Iris pigment epithelial cell (primary cell): ENCODE measurements at regions not wholly inside any gene's neighbourhood (a gene's known extent, or its start where the extent isn't known, plus 50 kb on each side); places are given as distances from the start of the nearest gene placed in this dataset.
"Not testable (repeated sequence)": the region's sequence is repeated elsewhere in the genome, so short reads cannot be mapped to it uniquely, and the experiment has no call there.

Experiments used
- DNase-seq: peaks from one replicate; pipeline ENCODE4 v3.0.0-alpha.2; 2011; ENCODE audit warnings: low read depth

DNA sequence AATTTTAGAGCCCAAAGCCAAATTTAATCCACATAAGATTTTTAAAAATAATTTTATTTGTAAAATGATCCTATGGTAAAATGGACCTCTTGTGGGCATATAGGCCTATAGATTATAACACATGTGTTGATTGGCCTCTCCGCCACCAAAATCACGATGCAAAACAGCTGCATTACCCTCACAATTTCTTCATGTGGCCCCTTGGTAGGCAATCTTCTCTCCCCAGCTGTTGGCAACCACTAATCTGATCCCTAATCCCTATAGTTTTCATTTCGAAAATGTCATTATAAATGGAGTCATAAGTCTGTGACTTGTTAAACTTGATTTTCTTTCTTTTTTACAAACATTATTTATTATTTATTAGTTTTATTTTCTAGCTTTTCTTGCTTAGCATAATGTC lies 263.9 kb upstream of the SULF2 start:
- no peak for DNase-seq

DNA sequence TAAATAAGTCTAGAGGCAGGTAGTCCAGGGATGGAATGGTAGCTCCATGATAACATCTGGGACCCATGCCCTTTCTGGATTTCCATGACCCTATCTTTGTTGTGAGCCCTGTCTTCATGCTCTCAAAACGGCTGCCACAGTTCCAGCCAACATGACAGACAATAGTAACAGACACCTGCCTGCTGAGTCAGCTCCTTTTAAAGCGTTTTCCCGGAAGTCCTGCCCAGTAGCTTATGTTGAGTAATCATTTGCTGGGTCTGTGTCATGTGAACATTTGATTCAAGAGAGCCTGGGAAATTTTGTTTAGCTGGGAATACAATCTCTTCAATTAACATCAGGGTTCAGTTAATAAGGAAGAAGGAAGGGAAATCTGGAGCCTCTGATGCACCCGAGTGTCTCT lies 262.2 kb upstream of the SULF2 start:
- no peak for DNase-seq

DNA sequence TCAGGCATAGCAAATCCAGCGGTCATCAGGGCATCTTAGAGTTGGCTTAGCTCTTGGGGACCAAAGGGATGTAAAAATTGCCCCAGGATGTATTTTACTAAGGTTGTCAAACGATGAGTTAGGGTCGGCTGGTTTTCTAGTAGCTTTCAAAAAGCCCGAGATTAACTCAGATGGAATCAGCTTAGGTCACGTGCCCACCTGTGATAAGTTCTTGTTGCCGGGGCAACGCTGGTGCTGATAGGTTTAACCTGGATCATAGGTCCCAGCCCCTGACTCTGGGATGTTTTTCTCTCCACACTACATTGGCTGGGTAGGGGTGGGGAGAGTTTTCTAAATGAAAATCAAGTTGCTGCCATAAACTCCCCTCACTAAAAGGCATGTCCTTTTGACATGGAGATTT lies 257.3 kb upstream of the SULF2 start:
- DNase-seq: no peak

DNA sequence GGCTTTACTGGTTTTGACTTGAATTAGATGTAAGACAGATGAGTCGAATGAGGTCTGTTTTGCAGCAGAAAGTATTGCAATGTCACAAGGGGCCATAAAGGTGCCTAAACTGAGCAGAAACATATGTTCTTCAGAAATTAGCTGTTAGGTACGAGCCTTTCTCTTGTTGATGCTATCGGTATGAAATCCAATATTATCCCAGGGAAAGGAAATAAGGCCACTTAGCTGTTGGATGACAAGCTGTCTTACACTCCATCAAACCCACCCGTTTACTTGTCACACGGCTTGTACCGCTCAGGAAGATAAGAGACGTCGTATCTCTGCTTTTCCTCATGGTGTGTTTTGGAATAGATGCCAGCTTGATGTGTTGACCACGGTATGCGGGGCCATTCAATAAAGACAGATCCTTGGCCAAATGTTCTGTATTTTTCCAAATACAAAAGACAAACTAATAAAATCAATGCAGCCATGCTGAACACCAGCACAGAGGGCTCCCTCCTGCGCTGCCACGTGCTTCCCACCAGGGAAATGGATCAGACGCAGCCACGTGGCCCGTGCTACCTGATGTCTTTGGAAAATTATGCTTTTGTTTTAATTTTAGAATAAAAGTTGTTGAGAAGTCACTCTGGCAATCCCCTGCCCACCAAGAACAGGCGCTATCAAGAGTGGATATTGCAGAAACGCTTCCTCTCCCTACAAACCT lies 255.9 kb upstream of the SULF2 start:
- DNase-seq: no peak

DNA sequence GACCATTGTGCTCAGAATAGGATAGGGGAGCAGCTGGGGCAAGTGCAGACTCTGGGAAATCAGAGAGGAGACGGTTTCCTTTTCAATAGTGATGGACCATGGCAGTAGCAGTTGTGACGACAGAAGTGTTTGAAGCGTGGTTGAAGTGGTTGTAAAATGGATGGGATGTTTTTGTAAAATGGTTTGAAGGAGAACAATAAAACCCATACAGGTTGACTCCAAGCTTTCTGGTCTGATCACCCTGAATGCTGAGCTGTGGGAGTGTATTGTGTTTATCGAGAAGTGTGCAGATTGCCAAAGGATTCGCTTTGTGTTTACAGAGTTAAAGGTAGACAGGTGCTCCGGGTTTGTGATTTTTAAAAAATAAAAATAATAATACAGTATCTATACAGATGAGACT lies 255.2 kb upstream of the SULF2 start:
- no peak for DNase-seq

DNA sequence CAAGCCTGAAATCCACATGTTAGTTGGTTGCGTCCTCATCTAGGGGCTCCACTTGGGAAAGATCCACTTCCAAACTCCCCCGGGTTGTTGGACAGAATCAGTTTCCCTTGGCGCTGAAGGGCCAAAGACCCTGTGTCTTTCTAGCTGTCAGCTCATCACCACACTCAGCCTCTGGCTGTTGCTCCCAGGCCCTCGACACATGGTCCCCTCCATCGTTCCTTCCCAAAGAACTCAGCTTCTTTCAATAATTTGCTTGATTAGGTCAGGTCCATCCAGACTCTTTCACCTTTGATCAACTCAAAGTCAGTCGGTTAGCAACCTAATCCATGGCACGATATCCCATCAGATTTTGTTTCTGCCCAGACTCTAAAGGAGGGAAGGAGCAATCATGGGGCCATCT lies 254.8 kb upstream of the SULF2 start:
- DNase-seq: no peak

DNA sequence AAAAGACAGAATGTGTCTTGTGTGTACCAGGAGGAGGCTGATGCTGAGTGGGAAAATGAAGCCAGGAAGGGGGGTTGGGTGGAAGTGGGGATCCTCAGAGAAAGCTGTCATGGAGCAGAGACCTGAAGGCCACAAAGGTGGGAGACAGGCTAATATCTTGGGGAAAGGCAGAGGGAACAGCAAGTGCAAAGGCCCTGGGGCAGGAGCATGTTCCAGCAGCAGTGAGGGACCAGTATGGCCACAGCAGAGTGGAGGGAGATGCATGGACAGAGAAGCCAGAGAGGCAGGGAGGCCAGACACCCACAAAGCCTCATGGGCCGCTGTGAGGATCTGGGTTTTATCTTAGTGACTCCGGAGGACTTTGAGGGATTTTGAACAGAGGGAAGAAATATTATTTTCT lies 254.2 kb upstream of the SULF2 start:
- DNase-seq: no peak

DNA sequence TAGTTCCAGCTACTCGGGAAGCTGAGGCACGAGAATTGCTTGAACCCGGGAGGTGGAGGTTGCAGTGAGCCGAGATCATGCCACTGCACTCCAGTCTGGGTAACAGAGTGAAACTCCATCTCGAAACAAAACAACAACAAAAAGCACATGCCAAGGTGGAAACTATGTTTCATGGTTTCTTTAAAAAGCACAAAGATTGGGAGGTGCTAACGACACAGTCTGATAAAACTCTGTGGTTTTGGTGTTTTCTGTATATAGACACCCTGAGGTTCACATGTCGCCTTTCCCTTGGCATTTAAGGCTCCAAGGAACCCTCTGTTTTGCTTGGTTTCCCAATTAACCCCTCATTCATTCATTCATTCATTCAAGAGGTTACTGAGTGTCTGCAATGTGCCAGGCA lies 253.4 kb upstream of the SULF2 start:
- DNase-seq: no peak

DNA sequence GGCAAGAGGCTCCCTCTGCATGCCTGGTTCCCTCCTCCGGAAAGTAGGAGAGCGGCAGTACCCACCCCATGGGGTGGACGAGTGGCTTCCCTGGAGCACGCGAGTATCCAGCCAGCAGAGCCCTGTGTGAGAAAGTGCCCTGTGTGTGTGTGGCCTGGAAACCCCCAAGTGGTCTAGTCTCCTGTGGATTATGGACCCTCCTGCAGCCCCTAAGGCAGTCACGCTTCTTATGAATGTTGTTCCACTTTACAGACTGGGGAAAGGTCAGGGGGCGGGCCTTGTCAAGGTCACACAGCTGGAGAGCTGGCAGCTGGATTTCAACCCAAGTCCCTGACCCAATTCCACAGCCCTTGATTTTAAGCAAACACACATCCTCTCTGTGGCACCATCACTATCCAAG lies 252.5 kb upstream of the SULF2 start:
- DNase-seq: not testable (repeated sequence)

DNA sequence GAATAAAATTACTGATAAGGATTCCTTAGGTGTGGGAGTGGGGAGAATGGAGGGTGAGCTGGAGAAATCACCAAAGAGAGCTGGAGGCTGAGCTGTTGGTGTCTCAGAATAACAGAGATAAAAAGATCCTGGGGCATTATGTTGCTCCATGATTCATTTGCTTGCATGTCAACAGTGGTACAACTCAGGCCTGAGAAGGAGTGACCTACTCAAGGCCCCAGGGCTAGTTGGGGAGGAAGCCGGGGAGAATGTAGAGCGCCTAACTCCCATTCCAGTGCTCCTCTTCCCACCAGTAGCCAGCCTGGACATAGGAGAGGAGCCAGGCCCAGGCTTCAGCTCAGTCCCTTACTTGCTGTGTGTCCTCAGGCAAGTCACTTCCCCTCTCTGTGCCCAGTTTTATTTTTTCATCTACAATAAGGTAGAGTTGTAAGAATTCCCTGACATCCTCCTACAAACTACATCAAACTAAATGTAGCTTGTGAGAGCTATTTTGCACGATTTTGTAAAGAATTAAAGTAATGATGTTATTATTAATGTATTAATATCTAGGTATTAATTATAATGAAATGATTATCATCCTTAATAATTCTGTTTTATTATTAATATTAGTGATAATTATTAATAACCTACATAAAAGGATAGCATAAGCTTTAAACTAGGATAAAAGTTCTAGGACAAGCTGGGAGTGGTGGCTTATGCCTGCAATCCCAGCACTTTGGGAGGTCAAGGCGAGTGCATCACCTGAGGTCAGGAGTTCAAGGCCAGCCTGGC lies 250.9 kb upstream of the SULF2 start:
- DNase-seq: no peak

DNA sequence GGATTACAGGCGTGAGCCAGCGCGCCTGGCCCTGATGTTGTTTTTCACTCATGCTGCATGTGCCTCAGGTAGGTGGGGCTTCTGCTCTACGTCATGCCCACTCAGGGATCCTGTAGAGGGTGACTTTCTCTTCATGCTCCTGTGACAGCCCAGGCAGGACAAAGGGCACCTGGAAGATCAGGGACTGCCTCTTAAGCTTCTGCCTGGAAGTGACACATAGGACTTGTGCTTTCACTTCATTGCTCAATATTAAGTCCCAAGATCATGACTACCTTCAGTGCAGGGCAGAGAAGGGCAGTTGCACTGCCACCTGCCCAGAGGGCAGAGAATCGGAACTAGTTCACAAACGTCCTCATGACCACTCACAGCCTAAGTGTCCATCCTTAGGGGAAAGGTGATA lies 249.5 kb upstream of the SULF2 start:
- no peak for DNase-seq

DNA sequence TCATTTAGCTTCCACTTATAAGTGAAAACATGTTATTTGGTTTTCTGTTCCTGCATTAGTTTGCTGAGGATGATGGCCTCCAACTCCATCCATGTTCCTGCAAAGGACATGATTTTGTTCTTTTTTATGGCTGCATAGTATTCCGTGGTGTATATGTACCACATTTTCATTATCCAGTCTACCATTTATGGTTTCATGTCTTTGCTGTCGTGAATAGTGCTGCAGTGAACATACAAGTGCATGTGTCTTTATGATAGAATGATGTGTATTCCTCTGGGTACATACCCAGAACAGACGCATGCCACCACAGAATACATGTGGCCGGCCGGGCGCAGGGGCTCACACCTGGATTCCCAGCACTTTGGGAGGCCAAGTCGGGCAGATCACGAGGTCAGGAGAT lies 247.7 kb upstream of the SULF2 start:
- not testable (repeated sequence) for DNase-seq

DNA sequence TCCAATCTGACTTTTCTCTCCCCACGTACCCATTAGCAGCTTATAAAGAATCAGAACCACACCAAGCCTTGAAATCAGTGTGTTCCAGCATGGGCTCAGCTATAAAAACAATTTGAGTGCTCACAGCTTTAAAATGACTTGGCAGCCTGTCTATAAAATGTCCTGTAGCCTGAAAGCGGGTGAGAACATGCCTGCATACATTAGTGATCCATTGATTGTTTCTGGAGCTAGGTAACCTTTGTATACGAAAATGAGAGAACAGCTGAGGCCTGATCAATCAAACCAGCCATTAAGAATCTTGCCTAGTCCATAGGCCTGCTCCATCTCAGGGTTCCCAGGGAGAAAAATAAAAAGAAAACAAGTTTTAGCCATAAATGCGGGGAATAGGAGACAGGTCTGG lies 245.8 kb upstream of the SULF2 start:
- DNase-seq: no peak

DNA sequence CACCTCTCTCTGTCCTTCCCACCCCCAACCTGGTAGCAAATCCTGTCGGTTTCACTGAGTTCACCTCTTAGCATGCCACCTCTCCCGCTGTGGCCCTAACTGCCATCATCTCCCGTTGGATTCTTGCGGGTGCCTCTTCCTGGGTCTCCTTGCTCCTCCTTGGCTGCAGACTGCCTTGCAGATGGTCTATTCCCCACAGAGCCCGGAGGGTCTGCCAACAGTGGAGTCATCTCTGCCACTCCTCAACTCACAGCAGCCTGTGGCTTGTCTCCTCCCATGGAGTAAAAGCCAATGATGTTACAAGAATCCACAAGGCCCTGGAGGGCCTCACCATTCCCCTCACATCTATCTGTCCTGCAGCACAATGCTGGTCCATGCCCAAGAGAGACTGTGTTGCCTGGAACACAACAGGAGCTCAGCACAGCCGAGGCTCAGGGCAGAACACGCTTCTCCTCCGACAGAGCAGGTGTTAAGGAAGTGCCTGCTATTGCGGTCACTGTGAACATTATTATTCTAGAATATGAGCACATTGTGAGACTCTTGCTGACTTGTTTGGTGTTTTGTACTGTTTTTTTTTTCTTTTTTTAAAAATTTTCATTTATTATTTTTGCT lies 241.8 kb upstream of the SULF2 start:
- no peak for DNase-seq

DNA sequence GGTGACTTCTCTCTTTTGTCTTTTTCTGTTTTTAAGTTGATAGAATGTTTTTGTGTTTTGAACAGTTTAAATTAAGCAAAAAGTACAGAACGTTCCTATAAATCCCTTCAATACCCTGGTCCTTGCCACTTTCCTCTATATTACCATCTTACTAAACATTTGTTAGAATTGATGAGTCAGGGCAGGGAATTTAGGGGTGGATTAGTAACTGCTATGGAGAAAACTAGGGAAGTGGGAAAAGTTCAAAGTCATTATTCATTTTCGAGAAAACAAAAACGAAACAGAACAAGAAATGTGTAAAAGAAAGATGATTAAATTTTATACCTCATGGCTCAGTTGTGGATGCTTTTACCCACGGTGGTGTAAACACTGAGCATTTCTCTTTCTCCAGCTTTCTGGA lies 240.4 kb upstream of the SULF2 start:
- DNase-seq: peak; percentile 52

DNA sequence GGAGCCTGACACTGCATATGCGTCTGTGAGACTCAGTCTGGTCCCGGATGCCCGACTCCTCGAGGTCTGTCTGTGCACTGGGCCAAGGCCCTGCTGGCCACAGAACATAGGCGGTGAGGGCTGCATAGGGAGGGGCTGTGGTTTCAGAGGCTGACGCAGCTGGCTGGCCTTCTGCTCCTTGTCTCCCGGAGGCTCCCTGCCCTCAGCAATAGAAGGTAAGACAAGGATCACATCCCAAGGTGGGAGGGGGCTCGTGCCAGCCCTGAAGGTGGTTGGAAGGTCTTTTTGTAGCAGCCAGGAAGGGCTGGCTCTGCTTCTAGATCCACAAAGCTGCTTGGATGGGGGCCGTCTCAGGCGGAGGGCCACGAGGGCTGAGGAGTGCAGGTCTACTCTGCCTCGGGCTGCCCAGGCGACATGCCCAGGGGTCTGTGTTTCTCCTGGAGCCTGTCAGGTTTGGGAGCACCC lies 239.8 kb upstream of the SULF2 start:
- peak; percentile 92 for DNase-seq

DNA sequence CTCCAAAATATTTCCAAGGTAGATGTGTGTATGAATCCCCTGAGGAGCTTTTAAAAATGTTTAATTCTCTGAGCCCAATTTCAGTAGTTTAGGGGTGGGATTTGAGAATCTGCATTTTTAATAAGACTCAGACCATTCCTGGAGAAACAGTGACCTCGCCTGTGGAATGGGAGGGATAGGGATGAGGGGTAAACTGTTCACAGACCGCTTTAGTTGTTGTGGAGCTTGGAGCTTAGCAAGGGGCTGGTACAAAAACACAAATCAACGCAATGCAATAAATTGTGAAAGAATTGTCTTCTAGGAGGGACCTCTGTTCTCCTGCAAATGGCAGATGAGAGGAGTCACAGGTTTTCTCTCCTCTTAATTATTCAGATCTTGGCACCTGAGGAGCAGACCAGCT lies 239.3 kb upstream of the SULF2 start:
- DNase-seq: no peak

DNA sequence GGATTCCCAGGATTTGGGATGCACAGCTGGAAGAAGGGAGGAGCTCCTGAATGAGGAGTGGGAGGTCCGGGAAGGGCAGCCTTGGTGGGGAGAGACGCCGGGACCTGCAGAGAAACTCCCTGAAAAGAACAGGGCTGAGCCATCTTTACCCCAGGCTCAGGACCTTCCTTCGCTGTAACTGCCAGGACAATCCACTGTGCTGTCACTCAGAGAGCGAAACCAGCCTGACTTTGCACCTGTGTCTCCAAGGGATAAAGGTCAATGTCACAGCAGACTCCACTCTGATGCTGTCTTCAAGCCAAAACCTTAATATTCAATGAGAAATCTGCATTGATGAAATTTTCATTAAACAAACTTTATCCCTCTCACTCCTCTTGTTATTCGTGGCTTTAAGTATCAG lies 235.4 kb upstream of the SULF2 start:
- DNase-seq: not testable (repeated sequence)

DNA sequence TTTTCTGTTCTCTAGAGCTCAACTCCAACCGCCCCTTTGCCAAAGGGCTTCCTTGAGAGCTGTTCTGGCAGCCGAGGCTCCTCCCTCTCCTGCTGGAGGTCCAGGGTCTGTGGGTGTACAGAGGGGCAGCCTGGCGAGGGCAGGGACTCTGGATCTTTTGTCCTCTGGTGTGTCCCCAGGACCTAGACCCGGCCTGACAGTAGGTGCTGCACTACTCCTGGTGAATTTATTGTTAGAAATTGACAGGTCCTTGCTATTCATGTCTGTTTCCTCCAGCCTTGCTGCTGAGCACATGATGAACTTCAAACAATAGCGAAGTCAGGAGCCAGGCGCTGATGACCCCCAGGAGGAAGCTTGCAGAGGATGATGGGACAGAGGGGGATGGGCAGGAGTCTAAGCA lies 234.7 kb upstream of the SULF2 start:
- DNase-seq: no peak

DNA sequence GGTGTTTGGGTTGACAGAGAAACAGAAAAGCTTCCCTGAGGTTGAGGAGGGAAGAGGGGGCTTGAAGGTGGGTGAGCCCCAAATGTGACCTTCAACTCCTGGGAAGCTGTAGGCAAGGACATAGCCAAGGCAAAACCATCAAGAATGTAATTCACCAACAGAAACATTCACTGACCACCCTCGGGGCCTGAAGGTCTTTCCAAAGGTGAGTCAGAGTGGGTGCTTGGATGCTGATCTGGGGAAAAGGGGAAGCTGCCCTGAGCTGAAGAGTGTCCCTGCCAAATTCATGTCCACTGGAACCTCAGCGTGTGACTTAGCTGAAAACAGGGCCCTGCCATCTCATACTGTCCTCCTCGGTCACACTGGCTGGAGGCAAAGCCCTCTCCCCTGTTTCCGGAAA lies 234.2 kb upstream of the SULF2 start:
- no peak for DNase-seq

DNA sequence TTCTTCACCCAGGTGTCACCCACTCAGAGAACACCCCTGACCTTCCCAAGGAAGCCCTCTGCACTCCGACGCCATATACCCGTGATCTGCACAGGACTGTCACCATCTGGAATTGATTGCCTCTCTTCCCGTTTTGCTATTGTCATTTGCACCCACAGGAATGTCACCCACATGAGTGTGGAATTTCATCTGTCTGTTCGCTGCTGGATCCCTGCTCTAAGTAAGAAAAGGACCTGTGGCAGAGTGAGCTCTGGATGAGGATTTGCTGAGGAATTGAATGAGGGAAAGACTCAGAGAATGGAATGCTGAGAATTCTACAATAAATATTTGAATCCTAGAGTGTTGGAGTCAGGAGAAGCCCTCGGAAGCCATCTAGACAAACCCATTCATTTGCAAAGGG lies 233.6 kb upstream of the SULF2 start:
- DNase-seq: not testable (repeated sequence)

DNA sequence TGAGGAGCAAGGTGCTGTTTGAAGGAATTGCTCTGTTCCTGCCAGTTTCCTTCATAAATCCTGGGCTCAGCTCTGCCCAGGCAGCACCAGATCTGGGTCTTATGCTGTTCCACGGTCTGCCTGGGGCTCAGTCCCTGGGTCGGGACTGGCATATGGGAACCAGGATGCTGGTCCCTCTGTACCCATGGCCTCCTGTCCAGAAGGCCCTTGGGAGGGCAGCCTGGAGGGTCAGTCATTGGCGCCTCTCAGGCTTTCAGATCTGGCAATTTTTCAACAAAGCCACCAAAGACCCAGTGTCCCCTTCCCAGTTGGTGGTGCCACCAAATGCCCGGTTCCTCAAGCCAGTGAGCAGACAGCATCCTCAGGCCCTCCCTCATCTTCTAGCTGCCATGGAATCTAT lies 232.7 kb upstream of the SULF2 start:
- DNase-seq: no peak

DNA sequence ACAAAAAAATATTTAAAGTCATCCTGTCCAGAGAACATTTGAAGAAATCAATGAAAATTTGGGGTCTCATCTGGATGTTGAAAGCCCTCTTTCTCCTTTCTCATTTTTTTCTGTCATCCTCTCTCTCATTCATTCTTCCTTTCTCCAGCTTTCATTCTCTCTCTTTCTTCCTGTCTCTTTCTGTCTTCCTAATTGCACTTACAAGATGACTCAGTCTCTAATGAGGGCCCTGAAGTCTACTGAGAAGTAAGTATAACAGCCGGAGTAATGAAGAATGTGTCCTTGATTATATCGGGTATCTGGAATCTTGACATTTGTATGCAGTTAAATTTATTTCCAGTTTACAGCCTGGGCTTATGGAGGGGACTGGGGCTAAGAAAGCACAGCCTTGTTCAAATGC lies 232.2 kb upstream of the SULF2 start:
- no peak for DNase-seq
